Astrocyte (in vitro differentiated cells and primary cell): ENCODE measurements at regions not wholly inside any gene's neighbourhood (a gene's known extent, or its start where the extent isn't known, plus 50 kb on each side); places are given as distances from the start of the nearest gene placed in this dataset.

Experiments
- CTCF ChIP-seq: IDR thresholded peaks from 2 replicates; pipeline ENCODE4 v1.5.1; 2011; ENCODE audit warnings: low read depth, mild to moderate bottlenecking, inconsistent platforms, low read length, moderate library complexity; ENCODE audit not compliant: insufficient read depth
- EZH2 ChIP-seq: IDR thresholded peaks from 2 replicates; pipeline ENCODE4 v1.6.1; 2012; ENCODE audit warnings: mild to moderate bottlenecking, low read length, inconsistent platforms; ENCODE audit not compliant: insufficient read depth

GRCh38 chr3:74036102-74036501 is 411.4 kb upstream of the PDZRN3 start:
- TF ChIP-seq CTCF (no peak), EZH2 (no peak)
